ENCODE measurements at regions not wholly inside any gene's neighbourhood (a gene's known extent, or its start where the extent isn't known, plus 50 kb on each side); places are given as distances from the start of the nearest gene placed in this dataset.

DNA sequence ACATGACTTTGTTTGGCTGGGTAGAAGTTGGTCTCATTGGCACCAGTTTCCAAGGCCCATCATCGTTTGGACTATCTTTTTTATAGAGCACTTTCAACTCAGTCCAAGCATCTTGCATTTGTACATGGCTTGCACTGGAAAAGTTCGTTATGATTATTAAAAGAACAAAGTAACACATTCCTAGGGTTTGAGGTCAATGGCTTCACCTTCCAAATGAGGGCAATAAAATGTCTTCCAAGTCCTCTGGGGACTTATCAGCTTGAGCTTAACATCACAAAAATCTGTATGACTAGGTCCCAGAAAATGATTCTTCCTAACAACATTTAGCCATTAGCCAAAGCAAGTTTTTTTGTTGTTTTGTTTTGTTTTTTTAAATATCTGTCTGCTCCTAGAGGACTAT, 610.8 kb downstream of the LMO4 start:
- Mint-ChIP-seq H3K36me3 (no peaks in the 10 kb centered on the region), H3K9me3 (peaks cover 0 to 4% (median 0%) of the 10 kb centered on the region in 7 donors), H3K27ac (no peak overlapping the region), H3K4me3 (no peak overlapping the region), H3K4me1 (no peaks in the 10 kb centered on the region), H3K27me3 (ENCODE audit: low read depth in 3 of 3) (peaks cover 0 to 2% (median 1%) of the 10 kb centered on the region in 3 donors)
- Histone ChIP-seq H2AFZ (ENCODE audit: insufficient read depth, low read depth, low read length, poor library complexity, severe bottlenecking) (no peak overlapping the region), H3K4me1 (ENCODE audit: control insufficient read depth in 1 of 2, insufficient read depth in 2 of 2, low read length in 2 of 2) (no peaks in the 10 kb centered on the region), H4K20me1 (ENCODE audit: insufficient read depth, low read length) (no peaks in the 10 kb centered on the region), H3K9ac (ENCODE audit: insufficient read depth, low read length, poor library complexity, severe bottlenecking) (no peak overlapping the region), H3K9me3 (replicated peaks in 1 of 2; ENCODE audit: control insufficient read depth in 1 of 2, insufficient read depth in 1 of 2, low read length in 2 of 2) (no peaks in the 10 kb centered on the region), H3K79me2 (ENCODE audit: insufficient read depth, low read length) (no peaks in the 10 kb centered on the region), H3K27ac (ENCODE audit: low read depth in 1 of 2, low read length in 2 of 2) (no peak overlapping the region), H3K27me3 (ENCODE audit: control insufficient read depth in 2 of 2, insufficient read depth in 2 of 2, low read length in 2 of 2) (no peaks in the 10 kb centered on the region), H3K36me3 (replicated peaks in 1 of 2; ENCODE audit: control insufficient read depth in 1 of 2, insufficient read depth in 2 of 2, low read length in 2 of 2) (no peaks in the 10 kb centered on the region), H3K4me3 (replicated peaks in 1 of 3; ENCODE audit: low read depth in 2 of 3, low read length in 3 of 3) (no peak overlapping the region), H3K4me2 (replicated peaks; ENCODE audit: extremely low read depth, low read length, poor library complexity, severe bottlenecking) (no peak overlapping the region)
- TF ChIP-seq, protein P1, sequence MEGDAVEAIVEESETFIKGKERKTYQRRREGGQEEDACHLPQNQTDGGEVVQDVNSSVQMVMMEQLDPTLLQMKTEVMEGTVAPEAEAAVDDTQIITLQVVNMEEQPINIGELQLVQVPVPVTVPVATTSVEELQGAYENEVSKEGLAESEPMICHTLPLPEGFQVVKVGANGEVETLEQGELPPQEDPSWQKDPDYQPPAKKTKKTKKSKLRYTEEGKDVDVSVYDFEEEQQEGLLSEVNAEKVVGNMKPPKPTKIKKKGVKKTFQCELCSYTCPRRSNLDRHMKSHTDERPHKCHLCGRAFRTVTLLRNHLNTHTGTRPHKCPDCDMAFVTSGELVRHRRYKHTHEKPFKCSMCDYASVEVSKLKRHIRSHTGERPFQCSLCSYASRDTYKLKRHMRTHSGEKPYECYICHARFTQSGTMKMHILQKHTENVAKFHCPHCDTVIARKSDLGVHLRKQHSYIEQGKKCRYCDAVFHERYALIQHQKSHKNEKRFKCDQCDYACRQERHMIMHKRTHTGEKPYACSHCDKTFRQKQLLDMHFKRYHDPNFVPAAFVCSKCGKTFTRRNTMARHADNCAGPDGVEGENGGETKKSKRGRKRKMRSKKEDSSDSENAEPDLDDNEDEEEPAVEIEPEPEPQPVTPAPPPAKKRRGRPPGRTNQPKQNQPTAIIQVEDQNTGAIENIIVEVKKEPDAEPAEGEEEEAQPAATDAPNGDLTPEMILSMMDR (IDR thresholded peaks at IDR 0.05): no peak
- no peak for DNase-seq
- no CpG with 5 or more reads among the region's 2 CpGs for WGBS (ENCODE audit: insufficient coverage)
- intact Hi-C loops (cut with micrococcal nuclease): no loop called here

DNA sequence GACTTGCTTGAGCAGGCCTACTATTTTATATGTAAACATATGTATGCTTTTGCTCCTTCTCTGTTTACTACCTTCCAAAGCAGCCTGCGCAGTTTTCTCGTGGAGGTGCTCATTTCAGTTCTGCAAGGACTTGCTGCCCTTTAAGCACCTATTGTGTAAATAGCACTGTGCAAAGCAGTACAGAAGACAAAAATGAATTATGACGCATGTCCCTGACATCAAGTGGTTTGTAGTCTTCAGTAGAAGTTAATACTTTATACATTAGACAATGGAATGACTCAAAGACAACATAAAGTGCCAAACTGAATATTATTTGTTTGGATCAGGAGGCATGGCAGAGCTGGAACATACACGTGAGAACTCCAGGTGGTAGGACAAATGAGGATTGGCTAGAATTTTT, 611.7 kb downstream of the LMO4 start:
- peaks cover 0 to 4% (median 0%) of the 10 kb centered on the region in 7 donors for H3K9me3 Mint-ChIP-seq
- no peak overlapping the region for H3K27ac Mint-ChIP-seq
- H3K36me3 Mint-ChIP-seq: no peaks in the 10 kb centered on the region
- H3K27me3 Mint-ChIP-seq (ENCODE audit: low read depth in 3 of 3): peaks cover 0 to 2% (median 1%) of the 10 kb centered on the region in 3 donors
- no peak for DNase-seq
- H3K4me1 Mint-ChIP-seq: no peaks in the 10 kb centered on the region
- Histone ChIP-seq H3K4me2 (replicated peaks; ENCODE audit: extremely low read depth, low read length, poor library complexity, severe bottlenecking) (no peak overlapping the region), H2AFZ (ENCODE audit: insufficient read depth, low read depth, low read length, poor library complexity, severe bottlenecking) (no peak overlapping the region), H3K4me1 (ENCODE audit: control insufficient read depth in 1 of 2, insufficient read depth in 2 of 2, low read length in 2 of 2) (no peaks in the 10 kb centered on the region), H3K27me3 (ENCODE audit: control insufficient read depth in 2 of 2, insufficient read depth in 2 of 2, low read length in 2 of 2) (no peaks in the 10 kb centered on the region), H3K9me3 (replicated peaks in 1 of 2; ENCODE audit: control insufficient read depth in 1 of 2, insufficient read depth in 1 of 2, low read length in 2 of 2) (no peaks in the 10 kb centered on the region), H3K9ac (ENCODE audit: insufficient read depth, low read length, poor library complexity, severe bottlenecking) (no peak overlapping the region), H4K20me1 (ENCODE audit: insufficient read depth, low read length) (no peaks in the 10 kb centered on the region), H3K79me2 (ENCODE audit: insufficient read depth, low read length) (no peaks in the 10 kb centered on the region), H3K4me3 (replicated peaks in 1 of 3; ENCODE audit: low read depth in 2 of 3, low read length in 3 of 3) (no peak overlapping the region), H3K27ac (ENCODE audit: low read depth in 1 of 2, low read length in 2 of 2) (no peak overlapping the region), H3K36me3 (replicated peaks in 1 of 2; ENCODE audit: control insufficient read depth in 1 of 2, insufficient read depth in 2 of 2, low read length in 2 of 2) (no peaks in the 10 kb centered on the region)
- intact Hi-C loops (cut with micrococcal nuclease): no loop called here
- TF ChIP-seq, protein P1 (IDR thresholded peaks at IDR 0.05): no peak
- 100% methylated on average over 2 of the region's 4 CpGs for WGBS (ENCODE audit: insufficient coverage)
- no peak overlapping the region for H3K4me3 Mint-ChIP-seq

Measured in CD14-positive monocyte (primary cell).